ENCODE measurements at regions not wholly inside any gene's neighbourhood (a gene's known extent, or its start where the extent isn't known, plus 50 kb on each side); places are given as distances from the start of the nearest gene placed in this dataset.

- no peaks in the 10 kb centered on the region for H3K9me3 Mint-ChIP-seq (ENCODE audit: unreplicated experiment)
- no peak for TF ChIP-seq CTCF (IDR thresholded peaks at IDR 0.05; ENCODE audit: partially characterized antibody, unreplicated experiment)
- no peaks in the 10 kb centered on the region for H3K36me3 Mint-ChIP-seq (ENCODE audit: unreplicated experiment)
- no peak overlapping the region for H3K4me3 Mint-ChIP-seq (ENCODE audit: unreplicated experiment)
- DNase-seq = no peak
- no peak overlapping the region for H3K27ac Mint-ChIP-seq (ENCODE audit: unreplicated experiment)
- H3K27me3 Mint-ChIP-seq (ENCODE audit: unreplicated experiment) = no peaks in the 10 kb centered on the region
- no peaks in the 10 kb centered on the region for H3K4me1 Mint-ChIP-seq (ENCODE audit: low read depth, unreplicated experiment)
Measured at GRCh38 chr14:98665007-98665406, 607.0 kb downstream of the BCL11B start.

GRCh38 chr14:98666545-98666944 lies 605.5 kb downstream of the BCL11B start:
- Mint-ChIP-seq H3K9me3 (ENCODE audit: unreplicated experiment) (no peaks in the 10 kb centered on the region), H3K4me3 (ENCODE audit: unreplicated experiment) (no peak overlapping the region), H3K27ac (ENCODE audit: unreplicated experiment) (no peak overlapping the region), H3K4me1 (ENCODE audit: low read depth, unreplicated experiment) (no peaks in the 10 kb centered on the region), H3K27me3 (ENCODE audit: unreplicated experiment) (no peaks in the 10 kb centered on the region), H3K36me3 (ENCODE audit: unreplicated experiment) (no peaks in the 10 kb centered on the region)
- DNase-seq = no peak
- no peak for TF ChIP-seq CTCF (IDR thresholded peaks at IDR 0.05; ENCODE audit: partially characterized antibody, unreplicated experiment)

- Mint-ChIP-seq H3K9me3 (ENCODE audit: unreplicated experiment) (peaks cover 2% of the 10 kb centered on the region), H3K27me3 (ENCODE audit: unreplicated experiment) (peaks cover under 1% of the 10 kb centered on the region), H3K36me3 (ENCODE audit: unreplicated experiment) (no peaks in the 10 kb centered on the region), H3K27ac (ENCODE audit: unreplicated experiment) (no peak overlapping the region), H3K4me3 (ENCODE audit: unreplicated experiment) (no peak overlapping the region), H3K4me1 (ENCODE audit: low read depth, unreplicated experiment) (no peaks in the 10 kb centered on the region)
- no peak for TF ChIP-seq CTCF (IDR thresholded peaks at IDR 0.05; ENCODE audit: partially characterized antibody, unreplicated experiment)
- no peak for DNase-seq
Measured at GRCh38 chr14:98682033-98682432, 590.0 kb downstream of the BCL11B start.

- Mint-ChIP-seq H3K9me3 (ENCODE audit: unreplicated experiment) (peaks cover 2% of the 10 kb centered on the region), H3K4me3 (ENCODE audit: unreplicated experiment) (no peak overlapping the region), H3K36me3 (ENCODE audit: unreplicated experiment) (no peaks in the 10 kb centered on the region), H3K27ac (ENCODE audit: unreplicated experiment) (no peak overlapping the region), H3K4me1 (ENCODE audit: low read depth, unreplicated experiment) (no peaks in the 10 kb centered on the region), H3K27me3 (ENCODE audit: unreplicated experiment) (peaks cover 4% of the 10 kb centered on the region)
- DNase-seq = no peak
- TF ChIP-seq CTCF (IDR thresholded peaks at IDR 0.05; ENCODE audit: partially characterized antibody, unreplicated experiment) = no peak
Measured at GRCh38 chr14:98682726-98683125, 589.3 kb downstream of the BCL11B start.

GRCh38 chr14:98684468-98684867 lies 587.5 kb downstream of the BCL11B start:
- Mint-ChIP-seq H3K4me3 (ENCODE audit: unreplicated experiment) (no peak overlapping the region), H3K27ac (ENCODE audit: unreplicated experiment) (no peak overlapping the region), H3K27me3 (ENCODE audit: unreplicated experiment) (peaks cover 4% of the 10 kb centered on the region), H3K4me1 (ENCODE audit: low read depth, unreplicated experiment) (no peaks in the 10 kb centered on the region), H3K9me3 (ENCODE audit: unreplicated experiment) (no peaks in the 10 kb centered on the region), H3K36me3 (ENCODE audit: unreplicated experiment) (no peaks in the 10 kb centered on the region)
- no peak for DNase-seq
- TF ChIP-seq CTCF (IDR thresholded peaks at IDR 0.05; ENCODE audit: partially characterized antibody, unreplicated experiment) = no peak
